IPS-NIHi7 (cell line): ENCODE measurements at regions not wholly inside any gene's neighbourhood (a gene's known extent, or its start where the extent isn't known, plus 50 kb on each side); places are given as distances from the start of the nearest gene placed in this dataset.
"Not testable (repeated sequence)": the region's sequence is repeated elsewhere in the genome, so short reads cannot be mapped to it uniquely, and the experiment has no call there.

ENCODE experiments used
- DNase-seq: peaks from one replicate; pipeline ENCODE4 v3.0.0; 2012; ENCODE audit warnings: mixed read lengths; ENCODE audit errors: extremely low spot score

GRCh38 chr5:94102849-94103248 is 361.4 kb upstream of the POU5F2 start:
- no peak for DNase-seq

- not testable (repeated sequence) for DNase-seq
These were observed 356.0 kb upstream of the POU5F2 start for GRCh38 chr5:94097384-94097783.

DNA sequence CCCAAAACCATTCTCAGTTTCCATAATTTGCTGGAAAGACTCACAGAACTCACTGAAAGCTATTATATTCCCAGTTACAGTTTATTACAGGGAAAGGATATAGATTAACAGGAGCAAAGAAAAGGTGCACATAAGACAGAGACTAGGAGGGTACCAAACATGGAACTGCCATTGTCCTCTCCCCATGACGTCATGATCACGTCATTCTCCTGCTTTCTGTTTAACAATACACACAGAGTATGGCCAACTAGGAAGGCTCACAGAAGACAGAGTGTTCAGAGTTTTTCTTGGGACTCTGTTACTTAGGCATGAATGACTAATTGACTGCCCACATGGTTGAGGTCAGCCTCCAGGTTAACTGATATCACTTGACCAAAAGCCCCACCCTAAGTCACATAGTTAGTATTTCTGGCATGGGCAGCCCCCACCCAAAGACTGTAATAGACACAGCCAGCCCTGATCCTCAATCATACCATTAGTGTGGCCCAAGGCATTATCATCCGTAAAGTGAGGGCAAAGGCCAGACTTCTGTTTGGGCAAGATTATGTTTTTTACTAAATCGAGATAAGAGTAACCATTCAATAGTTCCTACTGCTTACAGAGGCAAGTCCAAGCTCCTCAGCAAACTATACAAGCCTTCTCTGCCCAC is 353.5 kb upstream of the POU5F2 start:
- no peak for DNase-seq

DNA sequence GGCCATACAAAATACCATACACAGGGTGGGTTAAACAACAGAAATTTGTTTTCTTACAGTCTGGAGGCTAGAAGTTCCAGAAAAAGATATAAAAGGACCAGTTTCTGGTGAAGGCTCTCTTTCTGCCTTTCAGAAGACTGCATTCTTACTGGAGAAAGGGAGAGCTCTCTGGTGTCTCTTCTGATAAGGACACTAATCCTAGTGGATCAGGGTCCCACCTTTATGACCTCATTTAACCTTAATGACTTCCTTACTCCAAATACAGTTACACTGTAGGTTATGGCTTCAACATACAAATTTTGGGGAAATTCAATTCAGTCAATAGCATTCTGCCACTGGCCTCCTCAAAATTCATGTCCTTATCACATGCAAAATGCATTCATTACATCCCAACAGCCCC is 351.9 kb upstream of the POU5F2 start:
- DNase-seq, result no peak

DNA sequence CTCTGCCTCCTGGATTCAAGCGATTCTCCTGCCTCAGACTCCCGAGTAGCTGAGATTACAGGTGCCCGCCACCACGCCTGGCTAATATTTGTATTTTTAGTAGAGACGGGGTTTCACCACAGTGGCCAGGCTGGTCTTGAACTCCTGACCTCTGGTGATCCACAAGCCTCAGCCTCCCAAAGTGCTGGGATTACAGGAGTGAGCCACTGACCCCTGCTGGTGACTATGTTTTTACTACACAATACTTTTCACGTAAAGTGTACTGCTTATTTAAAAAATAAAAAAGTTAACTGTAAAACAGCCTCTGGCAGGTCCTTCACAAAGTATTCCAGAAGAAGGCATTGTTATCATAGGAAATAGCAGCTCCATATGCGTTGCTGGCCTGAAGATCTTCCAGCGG is 345.2 kb upstream of the POU5F2 start:
- DNase-seq, result not testable (repeated sequence)

- DNase-seq, result no peak
These were observed 344.8 kb upstream of the POU5F2 start for GRCh38 chr5:94086194-94086593.

- no peak for DNase-seq
These were observed 341.0 kb upstream of the POU5F2 start for GRCh38 chr5:94082405-94082804.

- DNase-seq, result no peak
These were observed 339.7 kb upstream of the POU5F2 start for GRCh38 chr5:94081088-94081487.

DNA sequence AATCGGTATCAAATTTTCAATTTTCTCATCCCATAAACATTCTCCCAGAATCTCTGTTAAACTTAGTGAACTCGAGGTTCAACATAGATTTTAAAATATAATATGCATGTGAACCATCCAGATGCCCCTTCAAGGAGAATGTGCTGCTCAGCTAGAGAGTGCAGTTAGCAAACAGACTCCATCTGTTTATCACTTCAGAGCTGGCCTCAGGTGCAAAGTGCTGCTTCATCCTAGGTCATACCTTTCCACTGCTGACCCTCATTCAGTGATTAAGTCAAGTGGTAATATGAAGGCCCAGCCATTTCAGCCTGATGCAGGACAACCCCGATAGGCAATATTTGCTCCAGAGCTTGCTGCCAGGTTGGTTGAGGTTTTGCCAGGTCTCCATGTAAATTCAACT is 339.0 kb upstream of the POU5F2 start:
- DNase-seq, result no peak

DNA sequence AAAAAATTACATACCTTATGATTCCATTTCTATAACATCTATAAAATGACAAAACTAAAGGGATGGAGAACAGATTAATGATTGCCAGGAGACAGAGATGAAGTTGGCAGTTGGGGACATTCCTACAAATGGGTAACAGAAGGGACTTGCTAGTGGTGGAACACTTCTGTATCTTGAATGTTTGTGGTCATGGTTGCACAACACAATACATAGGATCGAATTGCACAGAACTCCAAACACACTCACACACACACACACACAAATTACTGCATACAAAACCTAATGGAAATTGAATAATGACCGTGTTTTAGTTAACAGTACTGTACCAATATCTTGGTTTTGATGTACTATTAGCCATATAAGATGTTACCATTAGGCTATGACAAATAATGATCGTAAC is 330.7 kb upstream of the POU5F2 start:
- DNase-seq, result no peak

GRCh38 chr5:94066437-94067207 is 325.2 kb upstream of the POU5F2 start:
- DNase-seq, result no peak

- DNase-seq, result no peak
These were observed 322.6 kb upstream of the POU5F2 start for GRCh38 chr5:94064025-94064424.

- peak; percentile 36 for DNase-seq
These were observed 316.3 kb upstream of the POU5F2 start for GRCh38 chr5:94057655-94058054.

DNA sequence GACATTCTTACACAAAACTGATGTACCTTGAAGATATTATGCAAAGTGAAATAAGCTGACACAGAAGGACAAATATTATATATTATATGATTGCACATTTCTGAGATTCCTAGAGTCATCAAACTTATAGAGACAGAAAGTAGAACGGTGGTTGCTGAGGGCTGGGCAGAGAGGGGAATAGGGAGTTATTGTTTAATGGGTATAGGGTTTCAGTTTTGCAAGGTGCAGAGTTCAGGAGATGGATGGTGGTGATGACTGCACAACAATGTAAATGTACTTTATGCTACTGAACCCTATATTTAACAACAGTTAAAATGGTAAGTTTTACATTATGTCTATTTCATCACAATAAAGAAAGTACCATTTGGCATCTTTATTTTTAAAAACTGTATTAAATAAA is 315.8 kb upstream of the POU5F2 start:
- no peak for DNase-seq

- DNase-seq, result not testable (repeated sequence)
These were observed 308.0 kb upstream of the POU5F2 start for GRCh38 chr5:94049307-94049922.

GRCh38 chr5:94045839-94046782 is 304.7 kb upstream of the POU5F2 start:
- peak; percentile 18 for DNase-seq

DNA sequence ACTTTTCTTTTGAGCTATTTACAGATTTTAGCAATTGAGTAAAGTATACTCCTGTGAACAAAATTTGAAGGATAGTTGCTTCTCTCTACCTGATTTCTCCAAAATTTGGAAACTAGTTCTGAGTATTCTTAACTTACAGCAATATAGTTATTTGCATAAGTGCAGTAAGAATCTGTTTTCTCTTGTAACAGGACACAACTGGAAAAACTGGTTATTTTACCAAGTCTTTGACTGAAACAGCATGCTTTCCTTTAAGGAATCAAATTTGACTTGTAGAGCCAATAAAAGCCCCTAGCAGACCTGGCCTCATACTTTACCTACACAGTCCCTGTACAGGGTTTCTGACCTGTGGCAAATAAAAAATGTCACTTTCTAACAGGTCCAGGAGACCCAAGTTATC is 301.9 kb upstream of the POU5F2 start:
- no peak for DNase-seq

DNA sequence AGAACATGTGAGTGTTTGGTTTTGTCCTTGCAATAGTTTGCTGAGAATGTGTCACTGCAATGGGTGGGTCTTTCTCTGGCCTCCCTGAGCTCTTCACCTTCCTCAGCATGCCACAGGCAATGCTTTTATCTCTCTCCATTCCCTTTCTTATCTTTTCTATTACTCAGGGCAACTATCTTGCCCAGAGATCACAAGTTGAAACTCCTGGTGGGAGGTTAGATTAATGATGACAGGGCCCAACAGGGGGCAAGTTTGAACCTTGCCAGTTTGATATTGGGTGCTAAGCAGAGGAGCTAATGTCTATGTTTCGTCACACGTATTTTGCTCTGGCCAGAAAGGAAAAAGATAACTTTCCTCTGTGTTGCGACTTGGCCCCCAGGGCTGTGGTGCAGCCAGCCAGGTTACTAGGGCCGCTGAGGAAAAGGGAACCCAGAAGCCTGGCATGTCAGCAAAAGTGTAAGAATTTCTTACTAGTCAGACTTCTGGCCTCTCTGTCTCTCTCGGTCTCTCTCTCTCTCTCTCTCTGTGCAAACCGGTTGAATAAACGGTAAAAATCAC is 299.3 kb upstream of the POU5F2 start:
- DNase-seq, result no peak

GRCh38 chr5:94039101-94039500 is 297.7 kb upstream of the POU5F2 start:
- no peak for DNase-seq

DNA sequence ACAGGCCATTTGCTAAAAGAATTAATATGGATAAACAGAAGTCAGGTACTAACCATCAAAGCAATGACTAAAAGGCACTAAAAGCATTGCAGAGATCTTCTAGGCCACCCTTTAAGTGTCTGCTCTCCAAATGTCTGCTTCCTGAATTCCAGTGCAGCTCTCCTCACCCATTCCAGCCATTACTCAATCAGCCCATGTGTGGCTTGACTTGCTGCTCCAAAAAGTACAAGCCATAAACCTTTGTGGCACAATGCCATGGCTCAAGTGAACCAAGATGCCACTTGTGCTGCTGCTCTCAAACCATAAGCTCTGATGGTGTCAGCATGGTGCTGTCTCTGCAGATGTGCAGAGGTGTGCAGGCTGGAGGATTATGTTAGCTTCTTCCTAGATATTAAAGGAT is 290.2 kb upstream of the POU5F2 start:
- DNase-seq, result no peak

- DNase-seq, result no peak
These were observed 286.6 kb upstream of the POU5F2 start for GRCh38 chr5:94028001-94028400.

DNA sequence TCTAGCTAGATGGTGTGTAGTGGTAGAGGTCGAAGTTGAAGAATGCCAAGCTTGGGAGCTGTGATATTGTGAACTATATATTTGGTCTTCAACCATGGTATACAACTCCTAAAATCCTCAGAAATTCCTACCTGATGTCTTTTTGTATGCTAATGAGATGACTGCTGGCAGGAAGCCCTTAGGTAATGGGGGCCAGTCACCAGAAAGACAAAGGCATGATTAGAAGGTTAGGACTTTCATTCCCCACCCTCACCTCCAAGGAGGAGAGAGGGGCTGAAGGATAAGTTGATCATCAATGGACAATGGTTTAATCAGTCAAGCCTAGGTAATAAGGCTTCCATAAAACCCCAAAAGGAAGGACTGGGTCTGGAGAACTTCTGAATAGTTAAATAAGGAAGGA is 285.7 kb upstream of the POU5F2 start:
- no peak for DNase-seq
